GM13976 (cell line): ENCODE measurements at regions not wholly inside any gene's neighbourhood (a gene's known extent, or its start where the extent isn't known, plus 50 kb on each side); places are given as distances from the start of the nearest gene placed in this dataset.
"Not testable (repeated sequence)": the region's sequence is repeated elsewhere in the genome, so short reads cannot be mapped to it uniquely, and the experiment has no call there.

Source experiments
- DNase-seq: peaks from one replicate; pipeline ENCODE4 v3.0.0; 2012; ENCODE audit warnings: low spot score
- in situ Hi-C: fragments of 300-500 bp; cut with MboI; formaldehyde crosslinking; loops from one replicate; pipeline ENCODE4 v1.12.0; 2022; ENCODE audit warnings: low sequenced_read_pairs, mixed read lengths, inconsistent platforms; ENCODE audit not compliant: unreplicated experiment
- TF ChIP-seq, protein P1 (sequence below): IDR thresholded peaks from 2 replicates; pipeline ENCODE4 v1.5.1; 2012; ENCODE audit warnings: borderline replicate concordance, mild to moderate bottlenecking; ENCODE audit not compliant: insufficient read depth; ENCODE audit errors: extremely low read depth, missing control alignments, control extremely low read depth

DNA sequence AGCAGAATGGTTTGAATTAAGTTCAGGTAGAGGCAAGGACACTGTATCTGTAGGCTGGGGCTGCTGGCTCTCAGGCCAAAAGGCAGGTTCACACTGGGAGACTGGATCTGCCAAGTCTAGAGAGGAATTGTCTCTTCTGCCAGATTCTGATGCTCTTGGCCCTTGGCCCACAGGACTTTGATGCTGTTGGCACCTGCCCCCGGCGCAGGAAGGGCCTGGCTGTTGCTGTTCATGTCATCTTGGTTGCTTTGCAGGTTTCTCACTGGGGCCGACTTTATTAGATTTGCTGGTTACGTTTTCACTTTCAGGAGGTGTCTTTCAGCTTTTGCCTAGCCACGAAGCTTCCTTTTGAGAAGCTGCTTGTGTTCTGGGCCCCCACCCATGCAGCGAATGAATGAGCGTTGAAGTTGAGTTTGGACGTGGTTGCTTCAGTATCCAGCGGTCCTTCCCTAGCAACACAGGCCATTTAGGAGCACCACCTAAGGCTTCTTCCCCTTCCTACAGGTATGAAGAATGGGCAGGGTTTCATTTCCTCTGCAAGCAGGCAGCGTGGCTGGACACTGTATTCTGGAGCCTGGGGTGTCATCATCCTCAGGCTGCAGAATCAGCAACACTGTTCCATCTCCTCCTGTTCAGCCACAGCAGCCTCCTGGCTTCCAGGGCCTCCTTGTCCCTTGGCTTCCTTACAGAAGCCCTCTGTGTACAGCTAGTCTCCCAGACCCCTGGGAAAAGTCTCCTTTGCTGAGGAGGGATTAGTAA is 65.6 kb upstream of the PRR23C start:
- in situ Hi-C loops: no loop called here
- no peak for DNase-seq
- TF ChIP-seq, protein P1, sequence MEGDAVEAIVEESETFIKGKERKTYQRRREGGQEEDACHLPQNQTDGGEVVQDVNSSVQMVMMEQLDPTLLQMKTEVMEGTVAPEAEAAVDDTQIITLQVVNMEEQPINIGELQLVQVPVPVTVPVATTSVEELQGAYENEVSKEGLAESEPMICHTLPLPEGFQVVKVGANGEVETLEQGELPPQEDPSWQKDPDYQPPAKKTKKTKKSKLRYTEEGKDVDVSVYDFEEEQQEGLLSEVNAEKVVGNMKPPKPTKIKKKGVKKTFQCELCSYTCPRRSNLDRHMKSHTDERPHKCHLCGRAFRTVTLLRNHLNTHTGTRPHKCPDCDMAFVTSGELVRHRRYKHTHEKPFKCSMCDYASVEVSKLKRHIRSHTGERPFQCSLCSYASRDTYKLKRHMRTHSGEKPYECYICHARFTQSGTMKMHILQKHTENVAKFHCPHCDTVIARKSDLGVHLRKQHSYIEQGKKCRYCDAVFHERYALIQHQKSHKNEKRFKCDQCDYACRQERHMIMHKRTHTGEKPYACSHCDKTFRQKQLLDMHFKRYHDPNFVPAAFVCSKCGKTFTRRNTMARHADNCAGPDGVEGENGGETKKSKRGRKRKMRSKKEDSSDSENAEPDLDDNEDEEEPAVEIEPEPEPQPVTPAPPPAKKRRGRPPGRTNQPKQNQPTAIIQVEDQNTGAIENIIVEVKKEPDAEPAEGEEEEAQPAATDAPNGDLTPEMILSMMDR: no peak

DNA sequence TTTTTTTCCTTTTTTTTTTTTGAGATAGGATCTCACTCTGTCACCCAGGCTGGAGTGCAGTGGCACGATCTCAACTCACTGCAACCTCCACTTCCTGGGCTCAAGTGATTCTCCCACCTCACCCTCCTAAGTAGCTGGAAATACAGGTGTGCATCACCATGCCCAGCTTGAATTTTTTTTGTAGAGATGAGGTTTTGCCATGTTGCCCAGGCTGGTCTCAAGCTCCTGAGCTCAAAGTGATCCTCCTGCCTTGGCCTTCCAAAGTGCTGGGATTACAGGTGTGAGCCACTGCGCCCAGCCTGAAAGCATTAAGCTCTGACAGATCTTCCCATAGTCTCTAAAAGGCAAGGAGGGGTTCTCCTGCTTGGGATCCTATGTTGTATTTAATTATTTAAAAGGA is 66.2 kb upstream of the PRR23C start:
- in situ Hi-C loops, DNase-seq: not testable (repeated sequence)

DNA sequence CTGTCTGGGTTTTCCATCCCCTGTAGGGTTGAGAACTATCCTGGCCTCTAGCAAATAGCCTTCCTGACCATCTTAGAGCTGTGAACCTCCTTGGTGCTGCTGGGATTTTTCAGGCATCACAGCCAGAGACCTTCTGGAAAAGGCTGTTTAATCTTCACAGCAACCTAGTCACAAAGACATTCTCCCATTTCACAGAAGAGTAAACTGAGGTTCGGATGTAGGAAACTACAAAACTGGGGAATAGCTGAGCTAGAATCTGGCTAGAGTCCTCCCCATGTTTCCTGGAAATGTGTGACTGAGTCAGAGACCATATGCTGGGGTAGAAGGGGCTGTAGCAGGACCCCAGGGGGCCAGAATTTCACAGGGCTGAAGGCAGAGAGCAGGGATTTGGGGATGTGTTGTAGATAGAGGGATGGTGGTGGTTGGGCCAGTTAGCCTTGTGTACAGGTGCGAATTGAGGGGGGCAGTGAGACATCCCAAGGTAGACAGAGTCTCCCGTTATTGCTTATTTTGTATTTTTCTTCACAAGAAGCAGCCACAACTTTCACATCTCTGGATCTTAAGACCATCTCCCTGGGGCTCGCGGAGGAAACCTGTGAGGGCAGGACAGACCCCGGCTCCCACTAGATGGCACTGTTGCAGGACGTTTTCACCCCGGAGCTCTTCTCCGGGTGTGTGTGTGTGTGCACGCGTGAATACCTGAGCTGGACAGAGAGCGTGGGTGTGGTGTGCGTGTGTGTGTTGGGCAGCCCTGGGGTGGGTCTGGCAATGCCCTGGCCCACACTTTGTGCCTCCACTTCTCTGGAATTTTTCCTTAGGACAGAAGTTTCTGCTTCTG is 66.9 kb upstream of the PRR23C start:
- DNase-seq: peak; percentile 67
- TF ChIP-seq, protein P1: peak; percentile 65
- in situ Hi-C loops: no loop called here

DNA sequence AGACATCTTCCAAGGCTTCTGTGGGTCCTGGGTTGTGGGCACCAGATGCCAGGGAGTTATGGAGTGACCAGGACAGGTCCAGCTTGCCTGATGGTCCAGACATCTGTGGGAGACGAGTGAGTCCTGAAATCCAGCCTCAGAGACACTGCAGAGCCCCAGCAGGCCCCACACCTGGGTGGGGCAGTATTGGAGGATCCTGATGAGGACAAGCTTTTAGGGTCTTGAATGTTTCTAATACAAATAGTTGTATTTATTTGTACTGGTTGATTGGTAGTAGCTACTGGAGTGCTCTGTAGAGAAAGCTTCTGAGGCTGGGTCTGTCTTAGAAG is 67.5 kb upstream of the PRR23C start:
- DNase-seq: no peak
- TF ChIP-seq, protein P1: no peak
- in situ Hi-C loops: no loop called here

DNA sequence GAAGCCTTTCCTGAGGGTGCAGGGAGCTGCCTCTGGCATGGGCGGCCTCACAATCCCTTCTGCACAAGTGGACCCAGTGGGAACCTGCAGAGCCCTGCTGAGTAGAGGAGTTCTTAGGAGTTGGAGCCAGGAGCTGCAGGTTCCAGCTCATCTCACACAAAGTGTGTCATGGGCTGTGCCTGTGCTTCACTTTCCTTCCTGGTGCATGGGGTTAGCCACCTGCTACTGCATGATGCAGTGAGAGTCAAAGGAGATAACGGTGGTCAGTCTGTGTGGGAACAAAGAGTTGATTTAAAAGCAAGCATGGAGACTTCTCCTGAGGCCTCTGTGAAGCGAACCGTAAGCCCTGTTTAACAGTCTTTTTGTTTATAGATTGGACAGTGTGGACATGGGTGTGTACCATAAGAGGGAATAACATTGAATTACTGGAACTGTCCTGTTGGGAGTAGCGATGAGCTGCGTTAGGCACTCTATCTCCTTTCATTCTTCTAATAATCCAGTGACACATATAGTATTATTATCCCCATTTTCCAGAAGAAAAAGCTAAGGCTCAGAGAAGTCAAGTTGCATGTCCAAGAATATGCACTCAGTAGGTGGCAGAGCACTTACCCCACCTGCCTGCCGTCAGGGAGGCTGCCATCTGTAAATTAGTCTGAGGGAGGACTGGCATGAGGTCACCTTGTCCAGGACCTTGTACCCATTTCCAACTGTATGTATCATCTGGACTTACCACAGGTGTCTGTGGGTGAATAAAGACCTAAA is 68.7 kb upstream of the PRR23C start:
- TF ChIP-seq, protein P1: no peak
- in situ Hi-C loops: no loop called here
- no peak for DNase-seq

DNA sequence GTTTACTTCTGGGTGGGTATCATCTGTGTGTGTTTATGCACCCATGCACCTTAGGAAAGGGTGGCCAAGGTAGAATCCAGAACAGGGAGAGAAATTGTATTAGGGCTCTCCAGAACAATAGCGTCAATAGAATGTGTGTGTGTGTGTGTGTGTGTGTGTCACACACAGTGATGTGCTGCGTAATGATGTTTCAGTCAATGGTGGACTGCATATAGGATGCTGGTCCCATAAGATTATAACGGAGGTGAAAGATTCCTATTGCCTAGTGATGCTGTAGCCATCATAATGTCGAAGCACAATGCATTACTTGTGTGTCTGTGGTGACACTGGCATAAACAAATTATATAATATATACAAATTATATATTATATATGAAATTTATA is 69.3 kb upstream of the PRR23C start:
- TF ChIP-seq, protein P1: no peak
- in situ Hi-C loops: no loop called here
- no peak for DNase-seq

DNA sequence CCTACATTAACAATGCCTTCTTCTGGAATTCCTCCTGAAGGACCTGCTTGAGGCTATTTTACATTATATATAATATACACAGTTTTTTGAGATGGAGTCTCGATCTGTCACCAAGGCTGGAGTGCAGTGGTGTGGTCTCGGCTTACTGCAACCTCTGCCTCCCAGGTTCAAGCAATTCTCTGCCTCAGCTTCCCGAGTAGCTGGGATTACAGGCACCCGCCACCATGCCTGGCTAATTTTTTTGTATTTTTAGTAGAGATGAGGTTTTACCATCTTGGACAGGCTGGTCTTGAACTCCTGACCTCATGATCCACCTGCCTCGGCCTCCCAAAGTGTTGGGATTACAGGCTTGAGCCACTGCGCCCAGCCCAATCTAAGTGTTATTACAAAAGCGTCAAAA is 71.9 kb upstream of the PRR23C start:
- DNase-seq, in situ Hi-C loops: not testable (repeated sequence)
